ES-I3 (cell line): ENCODE measurements at regions not wholly inside any gene's neighbourhood (a gene's known extent, or its start where the extent isn't known, plus 50 kb on each side); places are given as distances from the start of the nearest gene placed in this dataset.
"Not testable (repeated sequence)": the region's sequence is repeated elsewhere in the genome, so short reads cannot be mapped to it uniquely, and the experiment has no call there.

Experiments
- H3K36me3 ChIP-seq: 2 replicates; pipeline ENCODE4 v1.6.1; 2013; ENCODE audit warnings: mild to moderate bottlenecking, low read length, control low read depth, moderate library complexity; ENCODE audit not compliant: insufficient read depth
- H3K4me1 ChIP-seq: 2 replicates; pipeline ENCODE4 v1.6.1; 2013; ENCODE audit warnings: mild to moderate bottlenecking, control low read depth, low read length; ENCODE audit not compliant: insufficient read depth
- H3K9ac ChIP-seq: 2 replicates; pipeline ENCODE4 v1.6.1; 2013; ENCODE audit warnings: low read depth, mild to moderate bottlenecking, low read length, moderate library complexity
- H3K9me3 ChIP-seq: 2 replicates; pipeline ENCODE4 v1.6.1; 2013; ENCODE audit warnings: mild to moderate bottlenecking, low read length, moderate library complexity; ENCODE audit not compliant: control insufficient read depth, insufficient read depth

DNA sequence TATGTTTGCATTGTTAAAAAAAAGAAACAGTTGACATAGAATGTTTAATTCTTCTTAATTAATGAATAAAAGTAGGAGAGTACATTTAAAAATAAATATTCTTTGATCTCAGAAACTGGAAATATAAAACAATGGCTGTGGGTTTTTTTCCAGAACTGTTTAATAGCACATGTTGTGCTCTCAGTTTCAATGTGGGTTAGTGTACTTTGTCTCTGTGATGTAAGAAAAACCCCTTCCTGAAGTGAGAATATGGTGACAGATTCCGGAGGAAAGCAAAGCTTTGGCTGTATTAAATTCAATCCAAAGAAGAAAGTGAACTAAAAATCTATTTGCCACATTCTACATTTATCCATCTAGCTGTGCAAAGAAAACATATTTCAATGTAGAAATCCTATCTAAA lies 261.9 kb upstream of the ADGRL3 start:
- 0 out of 2 replicates have a peak, but pooled peaks cover 5% of the 10 kb centered on the region for H3K4me1 ChIP-seq
- no peaks in the 10 kb centered on the region for H3K9me3 ChIP-seq
- no peak overlapping the region for H3K9ac ChIP-seq
- H3K36me3 ChIP-seq, result no peaks in the 10 kb centered on the region

DNA sequence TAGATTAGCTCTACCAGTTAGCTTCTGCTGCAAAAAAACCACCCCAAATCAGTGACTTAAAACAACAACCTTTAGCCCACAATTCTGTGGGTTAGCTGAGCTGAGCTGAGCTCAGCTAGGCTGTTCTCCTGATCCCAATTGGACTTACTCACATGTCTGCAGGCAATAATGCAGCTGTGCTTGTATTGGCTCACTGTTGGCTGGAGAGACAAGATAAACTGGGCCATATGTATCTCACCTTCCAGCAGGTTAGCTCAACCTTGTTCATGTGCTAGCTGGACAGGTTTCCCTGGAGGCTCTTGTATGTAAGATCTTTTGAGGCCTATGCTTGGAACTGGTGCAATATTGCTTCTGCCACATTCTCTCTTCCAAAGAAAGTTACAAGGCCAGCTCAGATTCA lies 261.5 kb upstream of the ADGRL3 start:
- no peaks in the 10 kb centered on the region for H3K36me3 ChIP-seq
- no peaks in the 10 kb centered on the region for H3K9me3 ChIP-seq
- H3K9ac ChIP-seq, result no peak overlapping the region
- 0 out of 2 replicates have a peak, but pooled peaks cover 5% of the 10 kb centered on the region for H3K4me1 ChIP-seq

DNA sequence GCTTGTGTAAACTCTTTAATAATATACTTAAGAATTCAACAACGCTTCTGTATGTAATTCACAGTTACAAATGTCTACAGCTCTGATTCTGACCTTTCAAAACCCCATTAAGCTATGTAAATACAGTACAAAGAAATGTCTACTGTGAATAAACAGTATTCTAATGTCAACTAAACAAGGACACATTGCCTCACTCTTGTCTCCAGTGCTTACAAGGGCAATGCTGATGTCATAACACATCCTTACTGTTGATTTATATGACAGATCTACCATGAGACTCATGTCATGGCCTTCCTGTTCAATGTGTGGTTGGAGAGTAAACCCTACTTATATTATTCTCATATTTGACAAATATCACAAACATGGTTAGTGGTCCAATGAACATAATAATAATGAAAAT lies 256.1 kb upstream of the ADGRL3 start:
- Histone ChIP-seq H3K4me1 (no peaks in the 10 kb centered on the region), H3K9ac (no peak overlapping the region), H3K36me3 (no peaks in the 10 kb centered on the region), H3K9me3 (no peaks in the 10 kb centered on the region)

DNA sequence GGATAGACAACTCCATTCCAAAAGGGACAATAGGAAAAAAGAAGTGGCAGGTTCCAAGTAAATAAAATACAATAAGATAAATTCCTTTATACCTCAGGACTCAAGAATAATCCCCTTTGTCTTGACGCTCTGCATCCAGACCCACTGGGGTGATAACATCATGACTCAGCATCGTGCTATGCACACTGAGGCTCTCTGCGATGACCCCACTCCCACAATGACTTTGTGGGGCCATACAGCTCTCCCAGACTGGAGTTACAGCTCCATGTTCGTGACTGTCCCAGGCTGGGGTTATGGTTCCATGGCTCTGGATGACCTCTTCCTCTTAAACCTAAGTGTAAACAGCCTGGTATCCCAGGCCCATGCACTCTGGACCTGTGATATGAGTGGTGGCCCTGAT lies 254.5 kb upstream of the ADGRL3 start:
- no peaks in the 10 kb centered on the region for H3K9me3 ChIP-seq
- H3K36me3 ChIP-seq, result no peaks in the 10 kb centered on the region
- H3K4me1 ChIP-seq, result no peaks in the 10 kb centered on the region
- H3K9ac ChIP-seq, result no peak overlapping the region

DNA sequence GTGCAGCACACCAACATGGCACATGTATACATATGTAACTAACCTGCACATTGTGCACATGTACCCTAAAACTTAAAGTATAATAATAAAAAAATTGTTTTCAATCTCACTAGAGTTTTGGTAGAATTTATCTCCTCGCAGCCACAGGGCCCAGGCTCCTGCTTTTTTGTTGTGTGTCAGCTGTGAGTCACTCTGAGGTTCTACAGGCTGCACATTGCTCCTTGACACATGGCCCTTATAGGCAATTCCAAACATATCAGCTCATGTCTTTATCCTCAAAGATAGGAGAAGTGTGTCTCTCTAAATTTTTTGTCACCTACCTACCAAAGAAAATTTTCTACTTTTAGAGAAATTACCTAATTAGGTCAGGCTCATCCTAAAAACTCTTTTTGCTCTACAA lies 252.1 kb upstream of the ADGRL3 start:
- Histone ChIP-seq H3K9me3 (no peaks in the 10 kb centered on the region), H3K9ac (no peak overlapping the region), H3K4me1 (no peaks in the 10 kb centered on the region), H3K36me3 (no peaks in the 10 kb centered on the region)

DNA sequence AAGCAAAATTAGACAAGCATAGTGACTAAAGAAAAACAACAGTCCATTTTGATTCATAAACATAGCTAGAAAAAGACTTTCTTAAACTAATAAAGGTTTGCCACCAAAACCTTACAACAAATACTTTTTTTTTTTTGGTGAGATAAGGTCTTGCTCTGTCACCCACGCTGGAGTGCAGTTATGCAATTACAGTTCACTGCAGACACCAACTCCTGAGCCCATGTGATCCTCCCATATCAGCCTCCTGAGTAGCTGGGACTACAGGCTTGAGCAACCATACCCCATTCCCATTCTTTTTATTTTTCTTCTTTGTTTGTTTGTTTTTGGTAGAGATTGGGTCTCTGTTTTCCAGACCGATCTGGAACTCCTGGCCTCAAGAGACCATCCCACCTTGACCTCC lies 247.2 kb upstream of the ADGRL3 start:
- Histone ChIP-seq H3K9me3 (no peaks in the 10 kb centered on the region), H3K9ac (no peak overlapping the region), H3K36me3 (no peaks in the 10 kb centered on the region), H3K4me1 (no peaks in the 10 kb centered on the region)

DNA sequence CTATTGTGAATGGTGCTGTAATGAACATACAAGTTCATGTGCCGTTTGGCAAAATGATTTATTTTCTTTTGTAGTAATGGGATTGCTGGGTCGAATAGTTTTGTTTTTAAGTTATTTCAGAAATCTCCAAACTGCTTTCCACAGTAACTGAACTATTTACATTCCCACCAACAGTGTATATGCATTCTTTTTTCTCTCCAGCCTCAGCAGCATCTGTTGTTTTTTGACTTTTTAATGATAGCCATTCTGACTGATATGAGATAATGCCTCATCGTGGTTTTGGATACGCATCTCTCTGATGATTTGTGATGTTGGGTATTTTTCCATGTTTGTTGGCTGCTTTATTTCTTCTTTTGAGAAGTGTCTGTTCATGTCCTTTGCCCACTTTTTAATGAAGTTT lies 246.3 kb upstream of the ADGRL3 start:
- no peaks in the 10 kb centered on the region for H3K9me3 ChIP-seq
- H3K9ac ChIP-seq, result no peak overlapping the region
- no peaks in the 10 kb centered on the region for H3K4me1 ChIP-seq
- H3K36me3 ChIP-seq, result no peaks in the 10 kb centered on the region

DNA sequence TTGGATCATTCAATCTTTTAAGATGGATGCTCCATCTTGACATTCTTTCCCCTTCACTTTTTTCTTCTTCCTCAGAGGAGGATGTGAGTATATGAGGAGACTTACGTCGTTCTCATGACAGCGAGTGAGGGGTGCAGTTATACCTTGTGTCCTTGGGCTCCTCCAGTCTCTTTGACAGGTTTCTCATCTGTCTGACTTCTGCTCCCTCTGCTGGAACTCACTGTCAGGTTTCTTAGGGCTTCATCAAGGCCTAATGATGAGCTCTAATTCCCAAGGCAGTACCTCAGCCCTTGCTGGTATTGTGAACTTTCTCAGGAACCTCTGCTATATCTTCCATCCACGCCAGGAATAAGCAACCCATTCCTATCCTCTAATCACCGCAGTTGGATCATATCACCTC lies 237.8 kb upstream of the ADGRL3 start:
- no peak overlapping the region for H3K9ac ChIP-seq
- no peaks in the 10 kb centered on the region for H3K9me3 ChIP-seq
- H3K4me1 ChIP-seq, result no peaks in the 10 kb centered on the region
- no peaks in the 10 kb centered on the region for H3K36me3 ChIP-seq

DNA sequence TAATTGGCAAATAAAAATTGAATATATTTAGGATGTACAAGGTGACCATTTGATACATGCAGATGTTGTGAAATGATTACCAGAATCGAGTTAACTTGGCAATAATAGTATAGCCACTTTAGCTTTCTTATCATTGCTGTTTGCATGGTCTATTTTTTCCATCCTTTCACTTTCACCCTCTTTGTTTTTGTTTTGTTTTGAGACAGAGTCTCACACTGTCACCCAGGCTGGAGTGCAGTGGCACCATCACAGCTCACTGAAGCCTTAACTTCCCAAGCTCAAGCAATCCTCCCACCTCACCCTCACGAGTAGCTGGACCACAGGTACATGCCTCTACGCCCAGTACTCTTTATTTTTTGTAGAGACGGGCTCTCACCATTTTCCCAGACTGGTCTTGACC lies 218.6 kb upstream of the ADGRL3 start:
- no peaks in the 10 kb centered on the region for H3K9me3 ChIP-seq
- no peak overlapping the region for H3K9ac ChIP-seq
- H3K36me3 ChIP-seq, result no peaks in the 10 kb centered on the region
- no peaks in the 10 kb centered on the region for H3K4me1 ChIP-seq

DNA sequence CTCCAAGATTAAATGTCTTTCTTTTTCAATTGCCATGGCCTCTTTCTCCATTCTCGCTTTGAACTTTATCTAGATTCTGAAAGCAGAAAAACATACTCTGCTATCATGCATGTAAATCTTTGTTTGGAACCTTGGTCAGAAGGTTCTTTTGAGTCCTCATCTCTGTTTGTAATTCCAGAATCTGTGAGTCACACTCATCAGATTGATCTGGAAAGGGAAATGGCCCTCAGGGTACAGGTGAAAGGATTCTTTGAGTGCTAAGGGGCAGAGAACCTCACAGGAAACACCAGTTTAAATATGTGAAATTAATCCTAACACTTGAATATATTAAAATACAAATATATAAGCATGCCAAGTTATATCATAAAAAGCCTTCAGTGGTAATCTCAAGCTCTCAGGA lies 211.0 kb upstream of the ADGRL3 start:
- H3K9ac ChIP-seq, result no peak overlapping the region
- H3K36me3 ChIP-seq, result no peaks in the 10 kb centered on the region
- no peaks in the 10 kb centered on the region for H3K4me1 ChIP-seq
- H3K9me3 ChIP-seq, result no peaks in the 10 kb centered on the region

DNA sequence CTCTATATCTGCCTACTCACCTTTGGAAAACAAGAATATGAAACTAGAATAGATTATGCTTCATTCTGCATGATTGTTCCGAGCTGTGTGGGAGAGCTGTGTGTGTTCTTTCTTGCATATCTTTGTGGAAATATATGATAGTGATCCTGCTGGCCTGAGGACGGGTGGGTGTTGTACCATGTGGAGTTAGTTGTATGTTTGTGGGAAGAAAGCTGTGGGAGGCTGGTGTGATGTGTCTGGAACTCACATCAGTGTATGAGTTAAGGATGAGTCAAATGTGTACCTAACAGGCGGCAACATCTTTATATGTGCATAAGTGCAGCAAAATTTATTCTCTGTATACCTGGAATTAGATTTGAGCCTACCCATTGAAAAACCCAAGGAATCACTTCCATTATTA lies 208.1 kb upstream of the ADGRL3 start:
- Histone ChIP-seq H3K9ac (no peak overlapping the region), H3K36me3 (no peaks in the 10 kb centered on the region), H3K4me1 (no peaks in the 10 kb centered on the region), H3K9me3 (no peaks in the 10 kb centered on the region)

DNA sequence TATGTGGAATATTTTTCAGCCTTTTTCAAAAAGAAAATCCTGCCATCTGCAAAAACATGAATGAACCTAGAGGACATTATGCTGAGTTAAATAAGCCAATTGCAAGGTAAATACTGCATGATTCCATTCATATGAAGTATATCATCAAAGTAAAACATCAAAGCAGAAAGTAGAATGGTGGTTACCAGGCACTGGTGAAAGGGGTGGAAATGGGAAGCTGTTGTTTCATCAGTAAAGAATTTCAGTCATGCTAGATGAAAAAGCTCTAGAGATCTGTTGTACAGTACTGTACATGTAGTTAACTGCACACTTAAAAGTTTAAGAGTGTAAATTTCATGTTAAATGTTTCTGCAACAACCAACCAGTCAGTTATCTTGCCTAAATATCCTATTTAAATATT lies 196.8 kb upstream of the ADGRL3 start:
- H3K9ac ChIP-seq, result no peak overlapping the region
- H3K4me1 ChIP-seq, result no peaks in the 10 kb centered on the region
- H3K9me3 ChIP-seq, result no peaks in the 10 kb centered on the region
- H3K36me3 ChIP-seq, result no peaks in the 10 kb centered on the region

DNA sequence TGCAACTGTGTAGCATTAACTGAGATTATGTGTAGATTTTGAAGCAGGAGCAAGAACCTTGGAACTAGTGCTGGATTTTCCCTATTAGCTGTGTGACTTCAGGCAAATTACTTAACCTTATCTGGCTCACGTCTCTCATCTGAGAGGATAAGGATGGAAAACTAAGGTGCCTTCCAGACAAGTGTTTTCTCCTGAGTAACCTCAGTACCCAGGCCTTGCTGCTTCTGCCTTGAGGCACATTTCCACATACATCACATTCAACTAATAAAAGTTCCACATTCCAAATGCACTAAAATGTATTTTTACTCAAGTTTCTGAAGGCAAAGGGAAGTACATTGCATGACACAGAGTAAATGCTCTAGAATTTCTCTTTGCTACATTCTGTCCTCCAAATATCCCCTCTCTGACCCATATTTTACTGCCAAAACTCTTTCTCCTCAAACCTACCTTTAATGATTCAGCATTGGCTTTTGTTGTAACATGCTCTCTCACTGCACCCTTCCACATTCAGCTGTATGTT lies 195.4 kb upstream of the ADGRL3 start:
- Histone ChIP-seq H3K9ac (no peak overlapping the region), H3K9me3 (no peaks in the 10 kb centered on the region), H3K36me3 (no peaks in the 10 kb centered on the region), H3K4me1 (no peaks in the 10 kb centered on the region)

DNA sequence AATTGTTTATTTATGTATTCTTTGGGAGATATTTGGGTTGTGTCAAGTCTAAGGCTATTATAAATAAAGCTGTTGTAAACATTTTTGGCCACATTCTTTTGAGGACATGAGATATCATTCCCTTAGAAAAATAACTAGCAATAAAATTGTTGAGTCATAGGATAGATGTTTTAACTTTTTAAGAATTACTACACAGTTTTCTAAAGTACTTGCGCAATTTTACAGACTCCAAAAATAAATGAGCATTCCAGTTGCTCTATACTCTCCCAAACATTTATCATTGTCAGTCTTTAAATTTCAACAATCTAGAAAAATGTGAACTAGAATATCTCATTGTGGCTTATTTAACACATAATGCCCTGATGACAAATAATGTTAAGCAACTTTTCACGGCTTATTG lies 189.1 kb upstream of the ADGRL3 start:
- Histone ChIP-seq H3K9ac (no peak overlapping the region), H3K9me3 (peaks cover 3% of the 10 kb centered on the region; the same call in 1 of the 2 replicates), H3K36me3 (no peaks in the 10 kb centered on the region), H3K4me1 (no peaks in the 10 kb centered on the region)

DNA sequence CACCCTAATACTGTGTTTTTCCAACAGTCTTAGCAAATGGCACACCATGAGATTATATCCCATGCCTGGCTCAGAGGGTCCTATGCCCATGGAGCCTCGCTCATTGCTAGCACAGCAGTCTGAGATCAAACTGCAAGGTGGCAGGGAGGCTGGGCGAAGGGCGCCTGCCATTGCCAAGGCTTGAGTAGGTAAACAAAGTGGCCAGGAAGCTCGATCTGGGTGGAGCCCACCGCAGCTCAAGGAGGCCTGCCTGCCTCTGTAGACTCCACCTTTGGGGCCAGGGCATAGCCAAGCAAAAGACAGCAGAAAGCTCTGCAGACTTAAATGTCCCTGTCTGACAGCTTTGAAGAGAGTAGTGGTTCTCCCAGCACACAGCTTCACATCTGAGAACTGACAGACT lies 188.2 kb upstream of the ADGRL3 start:
- not testable (repeated sequence) for H3K9ac ChIP-seq, H3K4me1 ChIP-seq, H3K9me3 ChIP-seq, H3K36me3 ChIP-seq

DNA sequence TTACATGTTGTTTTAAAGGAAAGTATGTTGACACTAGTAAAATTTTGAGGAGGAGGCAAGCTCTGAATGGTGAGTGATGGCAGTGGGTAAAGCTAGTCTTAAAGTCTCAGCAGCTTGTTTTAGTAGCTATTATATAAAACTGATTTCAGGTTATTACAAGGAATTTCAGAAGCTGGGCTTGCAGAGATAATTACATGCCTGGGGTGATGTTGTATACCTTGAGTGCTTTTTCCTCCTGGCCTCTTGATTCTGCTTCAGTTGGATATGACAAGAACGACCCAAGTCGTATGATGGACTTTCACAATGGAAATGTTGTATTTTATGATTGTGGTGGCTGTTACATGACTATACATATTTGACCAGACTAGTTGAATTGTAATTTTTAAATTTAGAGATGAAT lies 175.5 kb upstream of the ADGRL3 start:
- H3K36me3 ChIP-seq, result no peaks in the 10 kb centered on the region
- H3K9me3 ChIP-seq, result no peaks in the 10 kb centered on the region
- H3K9ac ChIP-seq, result no peak overlapping the region
- H3K4me1 ChIP-seq, result no peaks in the 10 kb centered on the region
